Keratinocyte (primary cell): ENCODE measurements at regions not wholly inside any gene's neighbourhood (a gene's known extent, or its start where the extent isn't known, plus 50 kb on each side); places are given as distances from the start of the nearest gene placed in this dataset.

ENCODE experiments used
- DNase-seq: peaks from one replicate; pipeline ENCODE4 v3.0.0-alpha.2; 2011; ENCODE audit warnings: low read depth, missing footprints, low spot score
- FAIRE-seq: peaks from 2 replicates; lab custom pipeline; 2011; peaks lifted over from hg19 to GRCh38; lab: Jason Lieb, UNC
- H2AFZ ChIP-seq: 2 replicates; pipeline ENCODE4 v1.6.0; 2012; ENCODE audit warnings: low read length, control low read depth, inconsistent platforms; ENCODE audit not compliant: control insufficient read depth
- H3K27ac ChIP-seq: 2 replicates; pipeline ENCODE4 v1.5.1; 2011; ENCODE audit warnings: low read length; ENCODE audit not compliant: control insufficient read depth, insufficient read depth
- H3K27me3 ChIP-seq: 3 replicates; pipeline ENCODE4 v1.6.0; 2011; ENCODE audit warnings: low read length; ENCODE audit not compliant: control insufficient read depth, insufficient read depth; ENCODE audit errors: extremely low read depth
- H3K36me3 ChIP-seq, 2 experiments: 2 replicates in 1 of 2; 3 replicates in 1 of 2; pipeline ENCODE4 v1.5.1; 2011; ENCODE audit warnings: low read length in 2 of 2, mild to moderate bottlenecking in 1 of 2; ENCODE audit not compliant: control insufficient read depth in 2 of 2, insufficient read depth in 2 of 2; ENCODE audit errors: extremely low read depth in 1 of 2
- H3K4me1 ChIP-seq: 3 replicates; pipeline ENCODE4 v1.5.1; 2011; ENCODE audit warnings: low read length; ENCODE audit not compliant: control insufficient read depth, insufficient read depth; ENCODE audit errors: extremely low read depth
- H3K4me2 ChIP-seq: 3 replicates; pipeline ENCODE4 v1.6.0; 2011; ENCODE audit warnings: low read depth, low read length; ENCODE audit not compliant: control insufficient read depth, insufficient read depth; ENCODE audit errors: extremely low read depth
- H3K4me3 ChIP-seq, 3 experiments: fragments of 200-600 bp in 1 of 3; sonication (generic) in 1 of 3; 2 replicates in 2 of 3; 3 replicates in 1 of 3; pipeline ENCODE4 v1.5.1; 2011 to 2016; ENCODE audit warnings: low read length in 3 of 3, mild to moderate bottlenecking in 3 of 3, control low read depth in 2 of 3, inconsistent platforms in 1 of 3, low read depth in 1 of 3, mixed read lengths in 1 of 3, mixed run types in 1 of 3, moderate library complexity in 1 of 3; ENCODE audit not compliant: control insufficient read depth in 2 of 3, insufficient read depth in 2 of 3; ENCODE audit errors: extremely low read depth in 1 of 3
- H3K79me2 ChIP-seq: 2 replicates; pipeline ENCODE4 v1.6.0; 2012; ENCODE audit warnings: low read length; ENCODE audit not compliant: control insufficient read depth, insufficient read depth
- H3K9ac ChIP-seq: 3 replicates; pipeline ENCODE4 v1.6.0; 2011; ENCODE audit warnings: low read length; ENCODE audit not compliant: control insufficient read depth, insufficient read depth; ENCODE audit errors: extremely low read depth
- H3K9me1 ChIP-seq: 3 replicates; pipeline ENCODE4 v1.6.0; 2011; ENCODE audit warnings: low read length; ENCODE audit not compliant: control insufficient read depth, insufficient read depth; ENCODE audit errors: extremely low read depth
- H3K9me3 ChIP-seq: 2 replicates; pipeline ENCODE4 v1.5.1; 2012; ENCODE audit warnings: low read depth, low read length; ENCODE audit not compliant: control insufficient read depth
- H4K20me1 ChIP-seq: 3 replicates; pipeline ENCODE4 v1.6.0; 2011; ENCODE audit warnings: low read length; ENCODE audit not compliant: control insufficient read depth, insufficient read depth; ENCODE audit errors: extremely low read depth
- EZH2 ChIP-seq: IDR thresholded peaks from one replicate; pipeline ENCODE4 v1.6.1; 2012; ENCODE audit warnings: inconsistent platforms, mild to moderate bottlenecking, low read length, moderate library complexity
- dilution Hi-C: fragments of 300-500 bp; cut with MboI; formaldehyde crosslinking; loops from one replicate; pipeline ENCODE4 v1.7.0; 2020; ENCODE audit warnings: low sequenced_read_pairs; ENCODE audit not compliant: extremely low pct_ligation_motif_present
- TF ChIP-seq, protein P1 (sequence below), 3 experiments: IDR thresholded peaks in 1 of 3; conservative IDR thresholded peaks in 1 of 3; optimal IDR thresholded peaks in 1 of 3; 2 replicates in 2 of 3; 3 replicates in 1 of 3; pipeline versions ENCODE3 to v1.5.1; 2011; ENCODE audit warnings: low read length in 3 of 3, mild to moderate bottlenecking in 3 of 3, moderate library complexity in 2 of 3, control low read depth in 1 of 3, inconsistent platforms in 1 of 3; ENCODE audit not compliant: insufficient read depth in 2 of 3; ENCODE audit errors: extremely low read depth in 1 of 3

DNA sequence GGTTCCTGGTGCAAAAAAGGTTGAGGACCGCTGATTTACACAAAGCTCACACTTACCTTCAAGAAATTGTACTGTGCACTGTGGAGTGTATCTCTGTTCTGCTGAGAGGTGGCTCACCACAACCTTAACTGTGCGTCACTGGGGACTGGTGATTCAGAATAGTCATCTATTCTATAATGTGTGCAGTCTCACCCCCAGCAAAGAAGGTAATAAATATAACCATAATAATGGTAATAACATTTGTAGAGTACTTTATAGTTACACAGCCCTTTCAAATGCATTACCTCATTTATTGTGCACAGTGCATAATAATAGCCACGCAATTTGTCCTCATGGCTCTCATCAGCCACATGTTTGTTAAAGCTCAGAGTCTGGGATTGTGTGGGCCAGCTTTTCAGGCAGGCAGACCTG, 59.4 kb upstream of the DUSP10 start:
- no peak overlapping the region for H3K9ac ChIP-seq
- dilution Hi-C loops = no loop called here
- H3K4me1 ChIP-seq = peaks cover 16% of the 10 kb centered on the region
- no peak for TF ChIP-seq EZH2
- TF ChIP-seq, protein P1, sequence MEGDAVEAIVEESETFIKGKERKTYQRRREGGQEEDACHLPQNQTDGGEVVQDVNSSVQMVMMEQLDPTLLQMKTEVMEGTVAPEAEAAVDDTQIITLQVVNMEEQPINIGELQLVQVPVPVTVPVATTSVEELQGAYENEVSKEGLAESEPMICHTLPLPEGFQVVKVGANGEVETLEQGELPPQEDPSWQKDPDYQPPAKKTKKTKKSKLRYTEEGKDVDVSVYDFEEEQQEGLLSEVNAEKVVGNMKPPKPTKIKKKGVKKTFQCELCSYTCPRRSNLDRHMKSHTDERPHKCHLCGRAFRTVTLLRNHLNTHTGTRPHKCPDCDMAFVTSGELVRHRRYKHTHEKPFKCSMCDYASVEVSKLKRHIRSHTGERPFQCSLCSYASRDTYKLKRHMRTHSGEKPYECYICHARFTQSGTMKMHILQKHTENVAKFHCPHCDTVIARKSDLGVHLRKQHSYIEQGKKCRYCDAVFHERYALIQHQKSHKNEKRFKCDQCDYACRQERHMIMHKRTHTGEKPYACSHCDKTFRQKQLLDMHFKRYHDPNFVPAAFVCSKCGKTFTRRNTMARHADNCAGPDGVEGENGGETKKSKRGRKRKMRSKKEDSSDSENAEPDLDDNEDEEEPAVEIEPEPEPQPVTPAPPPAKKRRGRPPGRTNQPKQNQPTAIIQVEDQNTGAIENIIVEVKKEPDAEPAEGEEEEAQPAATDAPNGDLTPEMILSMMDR (optimal IDR thresholded peaks at IDR 0.05 in 1 of 3, IDR thresholded peaks at IDR 0.05 in 1 of 3, conservative IDR thresholded peaks at IDR 0.05 in 1 of 3; ENCODE audit: extremely low read depth in 1 of 3, insufficient read depth in 2 of 3, low read length in 3 of 3) = no peak
- no peaks in the 10 kb centered on the region for H4K20me1 ChIP-seq
- DNase-seq (no peak), FAIRE-seq (no peak)
- no peaks in the 10 kb centered on the region for H3K9me3 ChIP-seq
- no peaks in the 10 kb centered on the region for H3K79me2 ChIP-seq
- H3K4me3 ChIP-seq = no peak overlapping the region
- no peak overlapping the region for H3K4me2 ChIP-seq
- H2AFZ ChIP-seq = no peak overlapping the region
- no peaks in the 10 kb centered on the region for H3K36me3 ChIP-seq
- no peak overlapping the region for H3K27ac ChIP-seq
- H3K27me3 ChIP-seq = no peaks in the 10 kb centered on the region
- H3K9me1 ChIP-seq = no peaks in the 10 kb centered on the region

DNA sequence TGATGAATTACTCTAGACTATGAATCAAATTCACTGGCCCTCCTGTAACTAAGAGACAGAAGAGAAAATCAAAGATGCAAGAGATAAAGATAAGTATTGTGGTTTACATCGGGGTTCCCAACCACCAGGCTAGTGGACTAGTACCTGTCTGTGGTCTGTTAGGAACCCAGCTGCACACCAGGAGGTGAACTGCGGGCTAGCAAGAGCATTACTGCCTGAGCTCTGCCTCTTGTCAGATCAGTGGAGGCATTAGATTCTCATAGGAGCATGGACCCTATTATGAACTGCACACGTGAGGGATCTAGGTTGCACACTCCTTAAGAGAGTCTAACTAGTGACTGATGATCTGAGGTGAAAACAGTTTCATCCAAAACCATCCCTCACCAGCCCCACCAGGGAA, 58.9 kb upstream of the DUSP10 start:
- H3K4me1 ChIP-seq = peaks cover 16% of the 10 kb centered on the region
- no peaks in the 10 kb centered on the region for H3K79me2 ChIP-seq
- H2AFZ ChIP-seq = no peak overlapping the region
- no peak overlapping the region for H3K9ac ChIP-seq
- FAIRE-seq (no peak), DNase-seq (no peak)
- H3K4me3 ChIP-seq = no peak overlapping the region
- dilution Hi-C loops = no loop called here
- H3K9me3 ChIP-seq = no peaks in the 10 kb centered on the region
- no peak overlapping the region for H3K27ac ChIP-seq
- TF ChIP-seq, protein P1 (optimal IDR thresholded peaks at IDR 0.05 in 1 of 3, IDR thresholded peaks at IDR 0.05 in 1 of 3, conservative IDR thresholded peaks at IDR 0.05 in 1 of 3; ENCODE audit: extremely low read depth in 1 of 3, insufficient read depth in 2 of 3, low read length in 3 of 3) = no peak
- TF ChIP-seq EZH2 = no peak
- no peaks in the 10 kb centered on the region for H3K27me3 ChIP-seq
- no peaks in the 10 kb centered on the region for H3K36me3 ChIP-seq
- H3K9me1 ChIP-seq = no peaks in the 10 kb centered on the region
- no peak overlapping the region for H3K4me2 ChIP-seq
- H4K20me1 ChIP-seq = no peaks in the 10 kb centered on the region
